ENCODE measurements at regions not wholly inside any gene's neighbourhood (a gene's known extent, or its start where the extent isn't known, plus 50 kb on each side); places are given as distances from the start of the nearest gene placed in this dataset.

DNA sequence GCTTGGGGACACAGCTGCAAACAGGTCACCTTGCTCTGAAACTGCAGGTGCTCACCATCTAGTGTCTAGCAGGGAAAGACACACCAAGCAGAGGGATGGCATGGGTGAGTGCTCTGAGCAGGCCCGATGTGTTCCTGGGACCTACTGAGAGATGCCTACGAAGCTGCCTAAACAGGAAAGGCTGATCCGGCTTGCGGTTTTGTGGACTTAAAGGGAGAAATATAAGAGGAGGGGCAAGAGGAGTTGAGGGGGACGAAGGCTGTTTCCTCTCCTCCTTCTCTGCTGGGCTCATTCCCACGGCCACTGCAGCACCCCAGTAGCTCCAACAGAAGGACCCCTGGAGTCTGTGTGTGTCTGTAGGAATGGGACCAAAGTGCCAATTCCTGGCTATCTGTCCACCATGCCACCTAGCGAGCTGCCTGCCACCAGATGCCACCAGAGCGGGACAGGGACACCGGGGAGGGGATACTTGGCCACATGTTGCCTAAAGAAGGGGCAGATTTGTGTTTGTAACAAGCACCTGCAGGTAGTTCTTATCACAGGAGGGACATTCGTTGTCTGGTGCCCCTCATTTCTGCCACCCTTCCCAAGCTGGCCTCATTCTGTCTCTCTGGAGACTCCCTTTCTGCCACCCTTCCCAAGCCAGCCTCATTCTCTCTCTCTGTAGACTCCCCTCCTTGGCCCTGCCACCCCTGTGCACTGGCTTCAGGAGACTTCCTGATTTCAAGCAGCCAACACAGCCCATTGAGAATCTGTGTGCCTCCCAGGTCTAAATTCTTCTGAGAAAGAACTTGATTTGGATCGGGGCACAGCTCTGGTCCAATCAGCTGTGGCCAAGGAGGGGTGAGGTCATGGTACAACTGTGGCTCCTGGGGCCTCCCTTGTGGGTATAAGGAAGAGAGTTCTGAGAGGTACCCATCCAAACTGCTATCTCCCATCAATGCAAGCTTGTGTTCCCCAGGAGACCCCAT lies 221.8 kb downstream of the ANKRD60 start:
- Mint-ChIP-seq H3K27ac (no peak overlapping the region), H3K27me3 (ENCODE audit: low read depth in 3 of 3) (peaks cover 2 to 11% (median 9%) of the 10 kb centered on the region in 3 donors), H3K9me3 (no peaks in the 10 kb centered on the region), H3K4me3 (no peak overlapping the region), H3K36me3 (no peaks in the 10 kb centered on the region), H3K4me1 (no peaks in the 10 kb centered on the region)
- no peak for DNase-seq

DNA sequence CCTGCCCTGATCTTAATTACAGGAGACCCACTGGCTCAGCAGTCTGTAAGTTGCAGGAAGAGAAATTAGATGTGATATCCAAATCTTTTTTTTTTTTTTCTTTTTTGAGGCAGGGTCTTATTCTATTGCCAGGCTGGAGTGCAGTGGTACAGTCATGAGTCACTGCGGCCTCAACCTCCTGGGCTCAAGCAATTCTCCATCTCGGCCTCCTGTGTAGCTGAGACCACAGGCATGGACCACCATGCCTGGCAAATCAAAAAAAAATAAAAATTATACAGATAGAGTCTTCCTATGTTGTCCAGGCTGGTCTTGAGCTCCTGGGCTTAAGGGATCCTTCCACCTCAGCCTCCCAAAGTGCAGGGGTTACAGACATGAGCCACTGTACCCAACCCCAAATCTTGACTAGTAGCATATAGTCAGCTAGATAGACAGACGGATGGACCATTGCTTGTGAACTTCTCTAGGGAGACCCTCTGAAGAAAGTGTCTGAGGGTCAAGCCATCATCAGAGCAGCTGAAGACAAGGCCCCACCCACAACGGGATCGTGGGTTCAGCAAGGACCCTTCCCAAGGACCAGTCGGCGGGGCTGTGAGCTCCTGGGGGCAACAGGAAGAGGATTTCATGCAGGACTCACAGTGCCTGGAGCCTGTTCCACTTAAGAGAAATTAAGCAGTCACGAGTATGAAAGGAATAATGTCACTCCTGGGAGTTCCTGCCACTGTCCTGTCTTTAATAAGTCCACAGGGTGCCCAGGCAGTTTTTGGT lies 222.7 kb downstream of the ANKRD60 start:
- H3K4me3 Mint-ChIP-seq: no peak overlapping the region
- H3K36me3 Mint-ChIP-seq: no peaks in the 10 kb centered on the region
- no peaks in the 10 kb centered on the region for H3K4me1 Mint-ChIP-seq
- H3K9me3 Mint-ChIP-seq: no peaks in the 10 kb centered on the region
- DNase-seq: no peak
- H3K27ac Mint-ChIP-seq: no peak overlapping the region
- H3K27me3 Mint-ChIP-seq (ENCODE audit: low read depth in 3 of 3): peaks cover 2 to 7% (median 7%) of the 10 kb centered on the region in 3 donors

DNA sequence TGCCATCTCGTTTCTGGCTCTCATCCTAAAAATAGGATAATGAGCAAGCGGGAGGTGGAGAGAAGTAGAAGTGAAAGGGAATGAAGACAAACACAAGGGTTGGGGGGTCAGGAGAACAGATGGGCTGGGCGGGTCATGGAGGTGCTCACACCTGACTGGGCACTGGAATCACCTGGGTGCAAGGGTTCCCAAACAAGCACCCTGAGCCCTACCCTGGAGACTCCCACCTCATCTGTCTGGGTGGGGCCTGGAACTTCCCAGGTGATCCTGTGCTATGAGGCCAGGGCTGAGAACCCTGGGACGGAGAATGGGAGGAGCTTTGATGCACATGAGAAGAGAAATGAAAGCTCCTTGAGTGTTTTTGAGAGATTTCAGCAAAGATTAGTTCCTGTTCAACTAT lies 223.6 kb downstream of the ANKRD60 start:
- Mint-ChIP-seq H3K9me3 (no peaks in the 10 kb centered on the region), H3K4me3 (no peak overlapping the region), H3K36me3 (no peaks in the 10 kb centered on the region), H3K27me3 (ENCODE audit: low read depth in 3 of 3) (peaks cover 2 to 7% (median 7%) of the 10 kb centered on the region in 3 donors), H3K4me1 (no peaks in the 10 kb centered on the region), H3K27ac (no peak overlapping the region)
- DNase-seq: no peak

DNA sequence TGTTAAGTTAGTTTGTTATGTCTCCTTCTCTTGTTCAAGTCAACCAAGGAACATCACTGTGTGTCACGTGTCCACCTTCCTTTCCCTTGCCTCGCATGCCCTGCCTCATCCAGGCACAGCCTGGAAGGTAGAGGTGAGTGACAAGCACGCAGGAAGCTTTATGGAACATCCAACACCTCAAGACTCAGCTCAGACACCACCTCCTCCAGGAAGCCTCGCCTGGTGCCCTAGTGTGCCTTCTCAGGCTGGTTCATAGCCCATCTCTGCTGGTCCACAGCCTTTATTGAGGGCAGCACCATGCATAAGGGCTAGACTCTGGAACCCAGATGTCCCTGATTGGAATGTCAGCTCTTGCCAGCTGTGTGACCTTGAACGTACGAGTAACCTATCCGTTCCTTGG lies 224.3 kb downstream of the ANKRD60 start:
- H3K4me3 Mint-ChIP-seq: no peak overlapping the region
- no peaks in the 10 kb centered on the region for H3K4me1 Mint-ChIP-seq
- peaks cover 2 to 7% (median 3%) of the 10 kb centered on the region in 3 donors for H3K27me3 Mint-ChIP-seq (ENCODE audit: low read depth in 3 of 3)
- no peaks in the 10 kb centered on the region for H3K36me3 Mint-ChIP-seq
- no peaks in the 10 kb centered on the region for H3K9me3 Mint-ChIP-seq
- no peak overlapping the region for H3K27ac Mint-ChIP-seq
- no peak for DNase-seq

DNA sequence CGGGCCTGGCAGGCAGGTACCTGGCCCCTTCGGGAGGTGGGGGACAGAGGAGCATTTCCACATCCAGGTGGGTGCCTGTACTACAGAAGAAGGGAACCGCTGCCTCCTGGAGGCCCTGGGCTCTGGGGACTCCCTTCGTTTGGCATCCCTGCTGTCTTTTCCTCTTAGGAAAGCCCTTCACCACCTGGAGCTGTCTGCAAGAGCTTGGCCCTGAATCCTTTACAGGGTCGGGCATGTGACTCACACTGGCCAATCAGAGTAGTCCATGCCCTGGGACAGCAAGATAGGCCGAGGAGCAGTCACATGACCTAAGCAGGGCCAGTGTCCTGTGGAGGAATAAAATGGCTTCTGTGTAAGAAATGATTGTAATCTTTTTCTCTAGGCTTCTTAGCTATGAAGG lies 224.9 kb downstream of the ANKRD60 start:
- Mint-ChIP-seq H3K27ac (no peak overlapping the region), H3K9me3 (no peaks in the 10 kb centered on the region), H3K4me1 (no peaks in the 10 kb centered on the region), H3K27me3 (ENCODE audit: low read depth in 3 of 3) (peaks cover 0 to 6% (median 2%) of the 10 kb centered on the region in 3 donors), H3K4me3 (no peak overlapping the region), H3K36me3 (no peaks in the 10 kb centered on the region)
- DNase-seq: no peak

DNA sequence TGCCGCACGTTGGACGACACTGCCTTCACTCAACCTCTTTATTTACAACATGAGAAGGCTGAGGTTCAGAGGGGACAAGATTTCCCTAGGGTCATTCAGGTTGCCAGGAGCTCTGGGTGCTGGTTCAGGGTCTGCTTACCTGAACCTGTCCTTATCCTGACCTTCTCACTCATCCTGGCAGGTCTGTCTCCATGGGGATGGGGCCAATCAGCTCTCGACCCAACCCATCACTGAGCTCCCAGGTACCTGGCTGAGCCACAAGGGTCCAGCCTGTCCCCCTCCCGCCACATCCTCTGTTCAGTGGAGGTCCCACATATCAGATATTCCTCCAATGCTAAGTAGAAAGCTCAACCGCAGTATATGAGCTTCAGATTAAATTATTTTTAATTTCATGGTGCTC lies 225.6 kb downstream of the ANKRD60 start:
- Mint-ChIP-seq H3K9me3 (no peaks in the 10 kb centered on the region), H3K27ac (no peak overlapping the region), H3K36me3 (no peaks in the 10 kb centered on the region), H3K4me3 (no peak overlapping the region), H3K4me1 (no peaks in the 10 kb centered on the region), H3K27me3 (ENCODE audit: low read depth in 3 of 3) (peaks cover 2 to 4% (median 2%) of the 10 kb centered on the region in 3 donors)
- no peak for DNase-seq

DNA sequence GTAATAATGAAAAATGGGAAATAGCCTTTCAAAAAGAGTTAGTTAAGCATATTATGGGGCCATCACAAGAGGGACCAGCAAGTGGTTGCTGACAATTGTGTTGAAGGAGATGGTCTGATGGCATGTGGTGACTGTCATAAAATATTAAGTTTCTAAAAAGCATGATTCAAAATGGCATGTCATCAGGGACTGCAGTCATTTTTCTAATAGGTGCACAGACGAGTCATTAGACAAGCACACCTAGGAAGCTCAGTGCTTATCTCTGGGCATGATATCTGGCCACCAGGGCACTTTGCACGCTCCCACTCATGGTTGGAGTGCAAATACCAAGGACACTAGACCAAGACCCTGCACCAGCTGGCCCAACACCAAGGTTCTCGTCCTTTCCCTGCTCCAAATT lies 226.5 kb downstream of the ANKRD60 start:
- DNase-seq: no peak
- no peaks in the 10 kb centered on the region for H3K36me3 Mint-ChIP-seq
- H3K27ac Mint-ChIP-seq: no peak overlapping the region
- H3K9me3 Mint-ChIP-seq: no peaks in the 10 kb centered on the region
- H3K4me1 Mint-ChIP-seq: no peaks in the 10 kb centered on the region
- no peak overlapping the region for H3K4me3 Mint-ChIP-seq
- peaks cover 2 to 6% (median 2%) of the 10 kb centered on the region in 3 donors for H3K27me3 Mint-ChIP-seq (ENCODE audit: low read depth in 3 of 3)

DNA sequence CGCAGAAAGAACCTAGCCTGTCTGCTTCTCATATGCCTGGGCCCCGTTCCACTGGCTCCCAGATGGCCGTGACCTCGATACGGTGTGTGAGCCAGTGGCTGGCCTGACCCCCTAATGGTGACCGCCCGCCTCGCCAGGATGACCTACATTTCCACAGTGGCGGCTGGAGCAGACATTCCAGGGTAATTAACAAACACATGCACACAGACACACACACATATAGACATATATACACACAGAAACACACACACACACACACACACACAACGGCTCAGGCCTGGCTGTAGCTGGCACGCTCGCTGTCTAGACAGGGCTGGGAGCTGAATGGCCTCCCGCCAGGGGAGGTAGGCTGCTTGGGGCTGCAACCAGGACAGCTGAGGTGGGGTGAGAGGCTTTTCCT lies 227.1 kb downstream of the ANKRD60 start:
- no peak for DNase-seq
- Mint-ChIP-seq H3K9me3 (no peaks in the 10 kb centered on the region), H3K27ac (no peak overlapping the region), H3K27me3 (ENCODE audit: low read depth in 3 of 3) (peaks cover 0 to 6% (median 2%) of the 10 kb centered on the region in 3 donors), H3K4me3 (no peak overlapping the region), H3K36me3 (no peaks in the 10 kb centered on the region), H3K4me1 (no peaks in the 10 kb centered on the region)

DNA sequence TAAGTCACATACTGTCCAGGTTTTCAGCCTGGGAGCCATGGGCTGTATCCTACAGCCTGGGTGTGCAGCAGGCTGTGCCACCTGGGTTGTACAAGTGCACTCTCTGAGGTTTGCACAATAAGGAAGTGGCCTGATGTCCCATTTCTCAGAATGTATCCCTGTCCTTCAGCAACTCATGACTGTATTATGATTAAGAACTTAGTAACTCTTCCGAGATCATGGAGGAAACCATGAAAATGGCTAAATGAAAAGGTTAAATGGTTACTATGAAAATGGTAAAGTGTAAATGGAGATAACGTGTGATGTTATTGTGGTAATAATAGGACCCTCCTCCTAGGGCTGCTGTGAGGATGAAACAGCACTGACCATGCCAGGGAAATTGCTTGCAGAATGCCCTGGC lies 227.6 kb downstream of the ANKRD60 start:
- Mint-ChIP-seq H3K9me3 (no peaks in the 10 kb centered on the region), H3K36me3 (no peaks in the 10 kb centered on the region), H3K4me1 (no peaks in the 10 kb centered on the region), H3K4me3 (no peak overlapping the region), H3K27ac (no peak overlapping the region), H3K27me3 (ENCODE audit: low read depth in 3 of 3) (peaks cover 0 to 4% (median 2%) of the 10 kb centered on the region in 3 donors)
- DNase-seq: no peak

DNA sequence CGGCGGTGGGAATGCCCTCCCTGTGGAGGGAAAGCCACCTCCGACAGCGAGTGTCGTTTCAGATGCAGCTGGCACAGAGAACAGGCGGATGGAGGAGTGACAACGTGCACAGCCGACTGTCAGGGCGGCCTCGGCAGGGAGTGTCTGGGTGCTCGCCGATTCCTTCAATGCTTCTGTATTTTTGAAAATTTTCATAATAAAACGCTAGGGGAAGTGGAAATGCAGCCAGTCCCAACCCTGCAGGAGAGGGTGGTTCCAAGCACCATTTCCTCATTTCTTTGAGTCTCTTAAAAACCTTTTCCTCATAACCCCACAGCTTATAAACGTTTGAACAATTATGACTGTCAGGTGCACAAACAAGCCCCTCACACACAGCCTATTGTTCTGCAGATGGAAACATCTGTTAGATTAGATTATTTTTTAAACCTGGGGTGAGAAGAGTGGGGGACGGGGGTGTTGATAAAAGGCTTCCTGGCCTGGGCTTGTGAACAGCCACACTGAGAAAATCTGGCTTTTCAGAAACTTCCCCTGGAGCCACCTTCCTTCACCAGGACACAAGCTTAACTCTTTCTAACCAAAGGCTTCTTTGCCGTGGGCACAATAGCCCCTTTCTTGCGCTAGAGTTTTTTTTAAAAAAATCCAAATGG lies 228.9 kb downstream of the ANKRD60 start:
- Mint-ChIP-seq H3K4me3 (no peak overlapping the region), H3K27me3 (ENCODE audit: low read depth in 3 of 3) (peaks cover 0 to 4% (median 2%) of the 10 kb centered on the region in 3 donors), H3K4me1 (no peaks in the 10 kb centered on the region), H3K36me3 (no peaks in the 10 kb centered on the region), H3K27ac (no peak overlapping the region), H3K9me3 (no peaks in the 10 kb centered on the region)
- DNase-seq: no peak

DNA sequence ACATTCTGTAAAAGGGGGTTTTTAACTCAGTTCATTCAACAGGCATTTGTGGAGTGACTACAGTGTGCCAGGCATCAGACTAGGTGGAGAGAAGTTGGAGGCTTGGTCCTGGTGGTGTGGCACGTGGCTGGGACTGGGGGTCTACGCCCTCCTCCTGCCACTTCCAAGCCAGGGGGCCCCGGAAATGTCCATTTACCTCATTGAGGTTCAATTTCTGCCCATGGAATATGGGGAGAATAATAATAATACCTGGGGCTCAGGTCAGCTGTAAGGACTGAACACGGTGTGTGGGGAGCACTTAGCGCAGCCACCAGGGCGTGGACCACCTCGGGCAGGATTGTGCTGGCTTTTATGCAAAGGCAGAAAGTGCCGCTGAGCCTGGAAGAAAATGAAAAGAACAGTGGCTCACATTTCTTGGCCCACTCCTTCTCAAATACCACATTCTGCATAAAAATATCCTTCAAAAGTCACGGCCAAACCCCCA lies 229.4 kb downstream of the ANKRD60 start:
- Mint-ChIP-seq H3K27me3 (ENCODE audit: low read depth in 3 of 3) (peaks cover 0 to 4% (median 2%) of the 10 kb centered on the region in 3 donors), H3K27ac (no peak overlapping the region), H3K9me3 (no peaks in the 10 kb centered on the region), H3K36me3 (no peaks in the 10 kb centered on the region), H3K4me1 (no peaks in the 10 kb centered on the region), H3K4me3 (no peak overlapping the region)
- DNase-seq: no peak

DNA sequence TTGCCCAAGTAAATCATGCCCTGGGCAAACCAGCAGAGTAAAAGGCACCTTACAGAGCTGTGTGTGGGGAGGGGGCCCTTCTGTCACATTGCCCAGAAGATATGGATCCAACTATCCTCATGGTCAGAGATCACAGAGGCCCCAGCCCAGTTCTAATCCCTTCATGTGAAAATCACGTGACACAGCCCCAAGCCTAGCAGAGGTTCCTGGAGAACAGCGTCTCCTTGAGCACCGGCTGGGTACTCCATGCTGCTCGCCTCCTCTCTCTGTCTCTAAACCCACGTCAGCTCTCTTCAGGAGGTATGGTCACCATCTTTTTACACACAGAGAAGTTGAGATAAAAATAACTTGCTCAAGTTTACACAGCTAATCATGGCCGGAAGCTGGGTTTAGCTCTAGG lies 230.2 kb downstream of the ANKRD60 start:
- H3K27ac Mint-ChIP-seq: no peak overlapping the region
- H3K36me3 Mint-ChIP-seq: no peaks in the 10 kb centered on the region
- no peak overlapping the region for H3K4me3 Mint-ChIP-seq
- no peaks in the 10 kb centered on the region for H3K4me1 Mint-ChIP-seq
- DNase-seq: no peak
- no peaks in the 10 kb centered on the region for H3K9me3 Mint-ChIP-seq
- H3K27me3 Mint-ChIP-seq (ENCODE audit: low read depth in 3 of 3): peaks cover 0 to 2% (median 2%) of the 10 kb centered on the region in 3 donors

DNA sequence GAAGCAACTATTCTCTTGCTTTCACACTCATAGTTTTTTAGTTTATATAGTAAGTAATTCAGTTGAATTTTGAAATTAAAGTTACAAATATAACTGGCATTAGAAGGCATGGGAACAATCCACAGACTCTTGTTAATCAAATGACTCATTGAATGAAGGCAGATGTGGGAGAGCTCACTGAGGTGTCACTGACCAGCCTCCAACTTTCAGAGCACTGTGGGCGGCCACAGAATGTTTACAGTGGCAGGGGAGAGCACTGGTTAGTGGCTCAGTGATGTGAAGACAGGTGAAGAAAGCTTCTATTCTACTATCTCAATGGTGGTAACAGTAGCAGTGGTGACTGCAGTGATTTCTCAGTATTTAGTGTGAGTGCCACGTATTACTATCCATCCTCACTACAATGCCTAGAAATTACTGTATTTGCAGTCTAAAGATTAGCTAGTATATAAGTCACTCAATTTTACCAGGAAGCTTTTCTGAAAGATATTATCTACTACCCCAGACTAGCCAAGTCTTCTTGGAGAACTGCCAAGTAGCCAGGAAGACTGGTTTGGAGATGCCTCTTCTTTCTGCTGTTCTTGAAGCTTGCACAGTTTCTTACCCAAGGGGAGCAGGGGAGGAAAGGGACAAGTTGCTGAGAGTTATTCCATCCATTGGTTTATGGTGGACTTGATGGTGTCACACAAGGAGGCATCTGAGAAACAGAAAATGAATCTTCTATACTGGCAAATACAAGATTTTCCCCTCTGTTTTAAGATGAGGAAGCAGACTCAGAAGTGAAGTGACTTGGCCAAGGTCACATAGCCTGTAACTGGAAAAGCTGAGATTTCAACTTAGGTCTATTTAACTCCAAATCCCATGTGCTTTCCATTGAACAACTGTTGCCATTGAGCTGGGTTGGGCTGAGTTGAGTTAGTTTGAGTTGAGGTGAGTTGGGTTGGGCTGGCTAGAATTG lies 231.2 kb downstream of the ANKRD60 start:
- Mint-ChIP-seq H3K27me3 (ENCODE audit: low read depth in 3 of 3) (peaks cover 0 to 4% (median 2%) of the 10 kb centered on the region in 3 donors), H3K4me3 (no peak overlapping the region), H3K4me1 (no peaks in the 10 kb centered on the region), H3K9me3 (no peaks in the 10 kb centered on the region), H3K36me3 (no peaks in the 10 kb centered on the region), H3K27ac (no peak overlapping the region)
- DNase-seq: no peak
